HepG2 (cell line): ENCODE measurements at regions not wholly inside any gene's neighbourhood (a gene's known extent, or its start where the extent isn't known, plus 50 kb on each side); places are given as distances from the start of the nearest gene placed in this dataset.
A peak's percentile ranks its signal among the peaks of the same experiment; 100 is the strongest.

Source experiments
- ATM ChIP-seq: fragments of 450-650 bp; IDR thresholded peaks from 2 replicates; pipeline ENCODE4 v1.7.1; 2017; ENCODE audit warnings: mild to moderate bottlenecking, borderline replicate concordance
- IKZF5 ChIP-seq: IDR thresholded peaks from 2 replicates; pipeline ENCODE4 v1.6.1; 2018; ENCODE audit warnings: missing genetic modification reagents, mild to moderate bottlenecking, missing compliant biosample characterization
- LRRFIP1 ChIP-seq: sonication (generic); formaldehyde crosslinking; conservative IDR thresholded peaks from 2 replicates; pipeline ENCODE4 v1.4.0; 2020; ENCODE audit warnings: missing genetic modification reagents
- PTBP1 ChIP-seq: fragments of 200-400 bp; formaldehyde crosslinking; IDR thresholded peaks from 2 replicates; pipeline ENCODE4 v1.6.1; 2018; ENCODE audit warnings: low read length, low read depth; ENCODE audit not compliant: poor library complexity, severe bottlenecking
- SP1 ChIP-seq, 2 experiments: fragments of 450-650 bp in 1 of 2; sonication (generic) in 1 of 2; formaldehyde crosslinking in 1 of 2; IDR thresholded peaks; 2 replicates each; pipeline versions ENCODE4 v1.4.0 to v1.6.1; 2016 to 2020; ENCODE audit warnings: missing genetic modification reagents in 1 of 2
- ZBTB33 ChIP-seq: sonication (generic); formaldehyde crosslinking; IDR thresholded peaks from 2 replicates; pipeline ENCODE4 v1.4.0; 2020; ENCODE audit warnings: missing genetic modification reagents
- ZNF382 ChIP-seq: sonication (generic); formaldehyde crosslinking; IDR thresholded peaks from 2 replicates; pipeline ENCODE4 v1.5.0; 2020; ENCODE audit warnings: missing genetic modification reagents, mild to moderate bottlenecking, borderline replicate concordance
- ZNF75D ChIP-seq: sonication (generic); formaldehyde crosslinking; IDR thresholded peaks from 2 replicates; pipeline ENCODE4 v1.8.1; 2023; ENCODE audit warnings: missing genetic modification reagents, mild to moderate bottlenecking, borderline replicate concordance
- TF ChIP-seq, protein P1 (sequence below), 2 experiments: IDR thresholded peaks; 2 replicates each; pipeline ENCODE4 v1.6.1; 2011 to 2012; ENCODE audit warnings: low read length in 2 of 2, borderline replicate concordance in 1 of 2, low read depth in 1 of 2, mild to moderate bottlenecking in 1 of 2, moderate library complexity in 1 of 2
- TF ChIP-seq, protein P2 (sequence below), 2 experiments: sonication (generic) in 1 of 2; formaldehyde crosslinking in 1 of 2; IDR thresholded peaks; 2 replicates each; pipeline versions ENCODE4 v1.6.1 to v1.9.0; 2014 to 2022; ENCODE audit warnings: antibody characterized with exemption in 1 of 2, borderline replicate concordance in 1 of 2, inconsistent platforms in 1 of 2, low read depth in 1 of 2, missing genetic modification reagents in 1 of 2

- TF ChIP-seq SP1 (IDR thresholded peaks at IDR 0.05), result no peak
- no peak for TF ChIP-seq SP1 (CRISPR knock-in tag; IDR thresholded peaks at IDR 0.05)
- TF ChIP-seq ZNF382 (CRISPR knock-in tag), result no peak
- no peak for TF ChIP-seq ZNF75D (CRISPR knock-in tag)
- TF ChIP-seq IKZF5 (CRISPR knock-in tag), result peak; percentile 95
- peak; percentile 50 for TF ChIP-seq ZBTB33
- no peak for TF ChIP-seq LRRFIP1
- no peak for TF ChIP-seq PTBP1
- TF ChIP-seq, protein P1, sequence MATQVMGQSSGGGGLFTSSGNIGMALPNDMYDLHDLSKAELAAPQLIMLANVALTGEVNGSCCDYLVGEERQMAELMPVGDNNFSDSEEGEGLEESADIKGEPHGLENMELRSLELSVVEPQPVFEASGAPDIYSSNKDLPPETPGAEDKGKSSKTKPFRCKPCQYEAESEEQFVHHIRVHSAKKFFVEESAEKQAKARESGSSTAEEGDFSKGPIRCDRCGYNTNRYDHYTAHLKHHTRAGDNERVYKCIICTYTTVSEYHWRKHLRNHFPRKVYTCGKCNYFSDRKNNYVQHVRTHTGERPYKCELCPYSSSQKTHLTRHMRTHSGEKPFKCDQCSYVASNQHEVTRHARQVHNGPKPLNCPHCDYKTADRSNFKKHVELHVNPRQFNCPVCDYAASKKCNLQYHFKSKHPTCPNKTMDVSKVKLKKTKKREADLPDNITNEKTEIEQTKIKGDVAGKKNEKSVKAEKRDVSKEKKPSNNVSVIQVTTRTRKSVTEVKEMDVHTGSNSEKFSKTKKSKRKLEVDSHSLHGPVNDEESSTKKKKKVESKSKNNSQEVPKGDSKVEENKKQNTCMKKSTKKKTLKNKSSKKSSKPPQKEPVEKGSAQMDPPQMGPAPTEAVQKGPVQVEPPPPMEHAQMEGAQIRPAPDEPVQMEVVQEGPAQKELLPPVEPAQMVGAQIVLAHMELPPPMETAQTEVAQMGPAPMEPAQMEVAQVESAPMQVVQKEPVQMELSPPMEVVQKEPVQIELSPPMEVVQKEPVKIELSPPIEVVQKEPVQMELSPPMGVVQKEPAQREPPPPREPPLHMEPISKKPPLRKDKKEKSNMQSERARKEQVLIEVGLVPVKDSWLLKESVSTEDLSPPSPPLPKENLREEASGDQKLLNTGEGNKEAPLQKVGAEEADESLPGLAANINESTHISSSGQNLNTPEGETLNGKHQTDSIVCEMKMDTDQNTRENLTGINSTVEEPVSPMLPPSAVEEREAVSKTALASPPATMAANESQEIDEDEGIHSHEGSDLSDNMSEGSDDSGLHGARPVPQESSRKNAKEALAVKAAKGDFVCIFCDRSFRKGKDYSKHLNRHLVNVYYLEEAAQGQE (IDR thresholded peaks at IDR 0.05; ENCODE audit: borderline replicate concordance in 1 of 2, low read depth in 1 of 2, low read length in 2 of 2), result peak in 1 of 2 experiments; percentile 54; a peak in 2 of 4 replicates
- TF ChIP-seq, protein P2, sequence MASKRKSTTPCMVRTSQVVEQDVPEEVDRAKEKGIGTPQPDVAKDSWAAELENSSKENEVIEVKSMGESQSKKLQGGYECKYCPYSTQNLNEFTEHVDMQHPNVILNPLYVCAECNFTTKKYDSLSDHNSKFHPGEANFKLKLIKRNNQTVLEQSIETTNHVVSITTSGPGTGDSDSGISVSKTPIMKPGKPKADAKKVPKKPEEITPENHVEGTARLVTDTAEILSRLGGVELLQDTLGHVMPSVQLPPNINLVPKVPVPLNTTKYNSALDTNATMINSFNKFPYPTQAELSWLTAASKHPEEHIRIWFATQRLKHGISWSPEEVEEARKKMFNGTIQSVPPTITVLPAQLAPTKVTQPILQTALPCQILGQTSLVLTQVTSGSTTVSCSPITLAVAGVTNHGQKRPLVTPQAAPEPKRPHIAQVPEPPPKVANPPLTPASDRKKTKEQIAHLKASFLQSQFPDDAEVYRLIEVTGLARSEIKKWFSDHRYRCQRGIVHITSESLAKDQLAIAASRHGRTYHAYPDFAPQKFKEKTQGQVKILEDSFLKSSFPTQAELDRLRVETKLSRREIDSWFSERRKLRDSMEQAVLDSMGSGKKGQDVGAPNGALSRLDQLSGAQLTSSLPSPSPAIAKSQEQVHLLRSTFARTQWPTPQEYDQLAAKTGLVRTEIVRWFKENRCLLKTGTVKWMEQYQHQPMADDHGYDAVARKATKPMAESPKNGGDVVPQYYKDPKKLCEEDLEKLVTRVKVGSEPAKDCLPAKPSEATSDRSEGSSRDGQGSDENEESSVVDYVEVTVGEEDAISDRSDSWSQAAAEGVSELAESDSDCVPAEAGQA (IDR thresholded peaks at IDR 0.05; ENCODE audit: low read depth), result no peak
- TF ChIP-seq, protein P2 (CRISPR knock-in tag; IDR thresholded peaks at IDR 0.05; ENCODE audit: borderline replicate concordance), result no peak; the same call in 1 of the 2 replicates
- TF ChIP-seq ATM, result peak; percentile 86; the same call in 1 of the 2 replicates
These were observed 50.9 kb upstream of the FAM169A start (continued) for GRCh38 chr5:74916831-74917710.
